ENCODE measurements at regions not wholly inside any gene's neighbourhood (a gene's known extent, or its start where the extent isn't known, plus 50 kb on each side); places are given as distances from the start of the nearest gene placed in this dataset.

DNA sequence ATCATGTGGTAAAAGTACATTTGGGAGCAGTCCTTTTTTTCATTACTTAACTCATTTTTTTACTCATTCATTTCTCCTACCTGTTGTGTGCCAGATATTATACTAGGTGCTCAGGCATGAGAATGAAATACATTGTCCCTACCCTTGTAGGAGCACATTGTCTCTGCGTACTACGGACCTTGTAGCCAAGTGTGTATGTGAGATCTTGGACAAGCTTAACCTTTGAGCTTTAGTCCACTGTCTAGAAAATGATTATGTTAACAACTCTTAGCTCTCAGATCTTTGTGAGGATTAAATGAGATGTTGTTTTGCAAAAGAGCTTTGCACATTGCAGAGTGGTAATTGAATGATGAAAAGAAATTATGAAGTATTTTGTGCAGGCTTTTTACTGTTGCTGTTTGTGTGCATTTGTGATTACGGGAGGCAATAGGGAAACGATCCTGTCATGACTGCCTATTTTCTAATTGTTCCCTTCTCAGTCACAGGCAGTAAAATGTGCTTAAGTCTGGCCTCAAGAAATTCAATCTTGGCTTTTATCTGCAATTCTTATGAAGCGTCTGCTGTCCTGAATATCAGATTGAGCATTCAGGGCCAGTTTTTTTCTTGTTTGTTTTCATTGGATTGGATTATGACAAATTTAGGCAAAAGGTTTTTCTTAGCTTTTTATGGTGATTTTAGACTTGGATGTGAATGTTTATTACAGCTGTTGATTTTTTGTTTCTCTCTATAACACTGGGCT lies 447.7 kb downstream of the PDZRN4 start:
- H3K27me3 ChIP-seq (ENCODE audit: low read depth), result no peaks in the 10 kb centered on the region
- TF ChIP-seq, protein P1, sequence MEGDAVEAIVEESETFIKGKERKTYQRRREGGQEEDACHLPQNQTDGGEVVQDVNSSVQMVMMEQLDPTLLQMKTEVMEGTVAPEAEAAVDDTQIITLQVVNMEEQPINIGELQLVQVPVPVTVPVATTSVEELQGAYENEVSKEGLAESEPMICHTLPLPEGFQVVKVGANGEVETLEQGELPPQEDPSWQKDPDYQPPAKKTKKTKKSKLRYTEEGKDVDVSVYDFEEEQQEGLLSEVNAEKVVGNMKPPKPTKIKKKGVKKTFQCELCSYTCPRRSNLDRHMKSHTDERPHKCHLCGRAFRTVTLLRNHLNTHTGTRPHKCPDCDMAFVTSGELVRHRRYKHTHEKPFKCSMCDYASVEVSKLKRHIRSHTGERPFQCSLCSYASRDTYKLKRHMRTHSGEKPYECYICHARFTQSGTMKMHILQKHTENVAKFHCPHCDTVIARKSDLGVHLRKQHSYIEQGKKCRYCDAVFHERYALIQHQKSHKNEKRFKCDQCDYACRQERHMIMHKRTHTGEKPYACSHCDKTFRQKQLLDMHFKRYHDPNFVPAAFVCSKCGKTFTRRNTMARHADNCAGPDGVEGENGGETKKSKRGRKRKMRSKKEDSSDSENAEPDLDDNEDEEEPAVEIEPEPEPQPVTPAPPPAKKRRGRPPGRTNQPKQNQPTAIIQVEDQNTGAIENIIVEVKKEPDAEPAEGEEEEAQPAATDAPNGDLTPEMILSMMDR (IDR thresholded peaks at IDR 0.05; ENCODE audit: borderline replicate concordance), result no peak
- intact Hi-C loops (cut with micrococcal nuclease), result no loop called here
- H3K4me1 ChIP-seq, result no peaks in the 10 kb centered on the region
- DNase-seq, result no peak
- H3K9me3 ChIP-seq (replicated peaks), result peaks cover 28% of the 10 kb centered on the region
- no peak overlapping the region for H3K27ac ChIP-seq (replicated peaks)
- no peak overlapping the region for H3K4me3 ChIP-seq
- no peaks in the 10 kb centered on the region for H3K36me3 ChIP-seq

DNA sequence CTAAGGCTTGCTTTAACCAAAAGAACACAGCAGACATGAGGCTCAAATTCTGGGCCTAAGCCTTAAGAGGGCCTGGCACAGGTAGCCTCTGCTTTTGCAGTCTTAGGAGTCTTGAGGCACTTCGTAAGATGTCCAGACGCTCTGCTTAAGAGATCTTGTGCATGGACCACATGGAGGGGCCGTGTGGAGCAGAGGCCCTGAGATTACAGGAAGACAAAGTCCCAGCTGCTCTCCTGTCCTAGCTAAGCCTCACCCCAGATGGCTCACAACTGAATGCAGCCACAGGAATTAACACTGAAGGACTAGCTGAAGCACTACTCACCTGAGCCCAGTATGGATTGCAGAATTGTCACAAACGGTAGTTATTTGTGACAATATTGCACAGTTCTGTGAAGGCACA lies 446.0 kb downstream of the PDZRN4 start:
- DNase-seq, result no peak
- H3K4me1 ChIP-seq, result no peaks in the 10 kb centered on the region

DNA sequence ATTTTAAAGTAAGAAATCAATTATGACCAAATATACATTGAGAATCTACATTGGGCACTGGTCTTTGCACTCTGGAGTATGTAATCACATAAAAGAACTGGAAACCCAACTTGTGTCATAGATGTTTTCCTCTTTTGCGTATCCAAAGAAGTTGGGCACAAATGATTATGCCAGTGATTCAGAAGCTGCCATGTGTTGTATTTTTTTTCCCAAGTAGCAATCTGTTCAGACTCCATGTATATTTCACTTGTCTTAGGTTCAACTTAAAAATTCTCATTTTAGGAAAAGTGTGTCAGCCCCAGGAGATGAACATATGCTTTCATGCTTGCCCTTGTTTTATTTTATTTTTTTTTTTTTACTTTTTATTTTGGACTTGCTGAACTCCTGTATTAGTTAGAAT lies 441.5 kb downstream of the PDZRN4 start:
- Histone ChIP-seq H3K36me3 (no peaks in the 10 kb centered on the region), H3K4me1 (no peaks in the 10 kb centered on the region), H3K27ac (replicated peaks) (no peak overlapping the region), H3K9me3 (replicated peaks) (peaks cover 57% of the 10 kb centered on the region), H3K27me3 (ENCODE audit: low read depth) (no peaks in the 10 kb centered on the region), H3K4me3 (no peak overlapping the region)
- DNase-seq, result no peak
- TF ChIP-seq, protein P1 (IDR thresholded peaks at IDR 0.05; ENCODE audit: borderline replicate concordance), result no peak
- intact Hi-C loops (cut with micrococcal nuclease), result no loop called here

More for the DNA sequence above, 446.0 kb downstream of the PDZRN4 start:
- no peaks in the 10 kb centered on the region for H3K27me3 ChIP-seq (ENCODE audit: low read depth)
- peaks cover 45% of the 10 kb centered on the region for H3K9me3 ChIP-seq (replicated peaks)
- no peak overlapping the region for H3K27ac ChIP-seq (replicated peaks)
- TF ChIP-seq, protein P1 (IDR thresholded peaks at IDR 0.05; ENCODE audit: borderline replicate concordance), result no peak
- H3K36me3 ChIP-seq, result no peaks in the 10 kb centered on the region
- no peak overlapping the region for H3K4me3 ChIP-seq
- intact Hi-C loops (cut with micrococcal nuclease), result no loop called here

DNA sequence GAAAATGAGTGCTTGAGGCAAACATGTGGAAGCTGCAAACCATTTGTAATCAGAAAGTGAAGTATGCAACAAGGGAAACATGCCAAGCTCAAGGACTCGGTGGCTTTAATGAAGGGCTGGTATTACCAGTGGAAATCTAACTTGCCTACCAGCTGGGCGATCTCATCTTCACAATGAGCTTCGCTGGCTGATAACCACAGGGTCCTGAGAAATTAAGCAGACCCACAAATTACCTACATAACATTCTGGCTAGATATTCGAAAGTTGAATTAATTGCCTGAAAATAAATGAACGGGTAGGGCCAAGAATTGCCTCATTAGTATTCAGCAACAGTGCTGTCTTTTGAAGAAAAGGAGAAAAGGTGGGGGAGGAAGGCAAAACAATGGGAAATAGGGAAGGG lies 439.4 kb downstream of the PDZRN4 start:
- Histone ChIP-seq H3K9me3 (replicated peaks) (peaks cover 57% of the 10 kb centered on the region), H3K27me3 (ENCODE audit: low read depth) (no peaks in the 10 kb centered on the region), H3K27ac (replicated peaks) (no peak overlapping the region), H3K36me3 (no peaks in the 10 kb centered on the region), H3K4me3 (no peak overlapping the region), H3K4me1 (no peaks in the 10 kb centered on the region)
- DNase-seq, result no peak
- intact Hi-C loops (cut with micrococcal nuclease), result no loop called here
- TF ChIP-seq, protein P1 (IDR thresholded peaks at IDR 0.05; ENCODE audit: borderline replicate concordance), result no peak

DNA sequence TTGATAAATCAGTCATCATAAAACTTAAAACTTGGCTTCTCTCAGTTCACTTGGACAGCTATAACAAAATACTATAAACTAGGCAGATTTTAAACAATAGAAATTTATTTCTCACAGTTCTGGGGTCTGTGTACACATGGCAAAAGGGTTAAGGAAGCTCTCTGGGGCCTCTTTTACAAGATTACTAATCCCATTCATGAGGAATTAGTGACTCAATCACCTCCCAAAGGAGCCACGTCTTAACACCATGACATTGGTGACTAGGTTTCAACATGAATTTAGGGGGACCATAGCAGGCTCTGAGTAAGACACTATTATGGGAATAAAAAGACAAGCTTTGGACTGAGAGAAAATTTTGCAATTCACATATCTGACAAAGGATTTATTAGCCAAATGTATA lies 436.5 kb downstream of the PDZRN4 start:
- H3K9me3 ChIP-seq (replicated peaks), result peaks cover 30% of the 10 kb centered on the region
- H3K4me3 ChIP-seq, result no peak overlapping the region
- H3K27me3 ChIP-seq (ENCODE audit: low read depth), result no peaks in the 10 kb centered on the region
- no peaks in the 10 kb centered on the region for H3K4me1 ChIP-seq
- no peaks in the 10 kb centered on the region for H3K36me3 ChIP-seq
- H3K27ac ChIP-seq (replicated peaks), result no peak overlapping the region
- TF ChIP-seq, protein P1 (IDR thresholded peaks at IDR 0.05; ENCODE audit: borderline replicate concordance), result no peak
- intact Hi-C loops (cut with micrococcal nuclease), result no loop called here
- DNase-seq, result no peak
